H1 (cell line): ENCODE measurements at regions not wholly inside any gene's neighbourhood (a gene's known extent, or its start where the extent isn't known, plus 50 kb on each side); places are given as distances from the start of the nearest gene placed in this dataset.

Experiments
- CTCF ChIA-PET: fragments of 300-600 bp; sonication (Branson Sonifier 250); formaldehyde crosslinking; loops from one replicate; lab custom pipeline; 2021; ENCODE audit not compliant: partially characterized antibody; lab: Charles Lee
- POLR2A ChIA-PET: fragments of 300-600 bp; sonication (Branson Sonifier 250); formaldehyde crosslinking; loops from one replicate; lab custom pipeline; 2021; ENCODE audit warnings: inconsistent platforms; ENCODE audit not compliant: partially characterized antibody; lab: Charles Lee
- DNase-seq, 2 experiments: peaks; one replicate each; pipeline versions ENCODE4 v3.0.0 to v3.0.0-alpha.2; 2010 to 2022; ENCODE audit warnings: low spot score in 2 of 2, low read depth in 1 of 2, mixed read lengths in 1 of 2
- FAIRE-seq: peaks from 2 replicates; lab custom pipeline; 2011; peaks lifted over from hg19 to GRCh38; lab: Jason Lieb, UNC
- H2AFZ ChIP-seq: 2 replicates; pipeline ENCODE4 v1.8.1; 2012; ENCODE audit warnings: low read length, inconsistent platforms
- H2AK5ac ChIP-seq: 2 replicates; pipeline ENCODE4 v1.6.1; 2013; ENCODE audit warnings: low read depth, low read length
- H2BK120ac ChIP-seq: replicated peaks from 2 replicates; pipeline ENCODE3; 2013; ENCODE audit warnings: low read depth, low read length, inconsistent platforms
- H2BK12ac ChIP-seq: 2 replicates; pipeline ENCODE4 v1.6.1; 2013; ENCODE audit warnings: low read depth, low read length
- H2BK15ac ChIP-seq: 2 replicates; pipeline ENCODE4 v1.6.1; 2013; ENCODE audit warnings: low read length
- H2BK20ac ChIP-seq: 2 replicates; pipeline ENCODE4 v1.6.1; 2013; ENCODE audit warnings: low read length
- H2BK5ac ChIP-seq: 2 replicates; pipeline ENCODE4 v1.6.1; 2013; ENCODE audit warnings: low read depth, low read length
- H3K14ac ChIP-seq: 2 replicates; pipeline ENCODE4 v1.6.1; 2013; ENCODE audit warnings: inconsistent platforms; ENCODE audit not compliant: insufficient read length
- H3K18ac ChIP-seq: 2 replicates; pipeline ENCODE4 v1.6.1; 2013; ENCODE audit warnings: low read length; ENCODE audit errors: extremely low read depth
- H3K23ac ChIP-seq: 2 replicates; pipeline ENCODE4 v1.6.1; 2013; ENCODE audit warnings: inconsistent platforms; ENCODE audit not compliant: insufficient read length
- H3K23me2 ChIP-seq: 2 replicates; pipeline ENCODE4 v1.6.1; 2013; ENCODE audit warnings: low read depth, low read length
- H3K27ac ChIP-seq: 2 replicates; pipeline ENCODE4 v1.6.1; 2011; ENCODE audit warnings: low read depth, low read length, inconsistent platforms
- H3K27me3 ChIP-seq, 4 experiments: replicated peaks in 1 of 4; 1 replicate in 1 of 4; 2 replicates in 3 of 4; pipeline versions ENCODE4 v1.6.1 to v1.8.1; 2011 to 2013; ENCODE audit warnings: low read length in 3 of 4, mild to moderate bottlenecking in 3 of 4, inconsistent platforms in 2 of 4, mixed read lengths in 2 of 4, moderate library complexity in 1 of 4; ENCODE audit not compliant: control insufficient read depth in 3 of 4, insufficient read depth in 3 of 4; ENCODE audit errors: extremely low read depth in 1 of 4
- H3K36me3 ChIP-seq, 4 experiments: 2 replicates each; pipeline versions ENCODE4 v1.6.1 to v1.8.1; 2011 to 2013; ENCODE audit warnings: mild to moderate bottlenecking in 4 of 4, low read length in 3 of 4, moderate library complexity in 2 of 4, control low read depth in 1 of 4, inconsistent platforms in 1 of 4; ENCODE audit not compliant: insufficient read depth in 4 of 4, control insufficient read depth in 2 of 4
- H3K4ac ChIP-seq: replicated peaks from 2 replicates; pipeline ENCODE3; 2013; ENCODE audit warnings: low read length, low read depth, mixed read lengths, inconsistent platforms; ENCODE audit not compliant: insufficient read length
- H3K4me1 ChIP-seq, 4 experiments: replicated peaks in 1 of 4; 1 replicate in 1 of 4; 2 replicates in 3 of 4; pipeline versions ENCODE4 v1.6.1 to v1.8.1; 2011 to 2013; ENCODE audit warnings: low read length in 3 of 4, inconsistent platforms in 2 of 4, mixed read lengths in 1 of 4; ENCODE audit not compliant: insufficient read depth in 4 of 4, control insufficient read depth in 3 of 4
- H3K4me2 ChIP-seq, 2 experiments: 2 replicates each; pipeline versions ENCODE4 v1.6.1 to v1.8.1; 2011 to 2013; ENCODE audit warnings: low read depth in 2 of 2, low read length in 2 of 2, control low read depth in 1 of 2, inconsistent platforms in 1 of 2, mild to moderate bottlenecking in 1 of 2; ENCODE audit not compliant: insufficient read depth in 1 of 2
- H3K4me3 ChIP-seq, 4 experiments: fragments of 200-600, 300-600 bp in 1 of 4; sonication (generic), shearing (Covaris generic), sonication (Bioruptor Twin) in 1 of 4; 2 replicates each; pipeline versions ENCODE4 v1.5.1 to v1.8.1; 2011 to 2016; ENCODE audit warnings: low read length in 4 of 4, low read depth in 3 of 4, control low read depth in 2 of 4, inconsistent platforms in 2 of 4, mild to moderate bottlenecking in 2 of 4, mixed read lengths in 1 of 4, moderate library complexity in 1 of 4; ENCODE audit not compliant: insufficient read depth in 2 of 4; ENCODE audit errors: extremely low read depth in 1 of 4
- H3K56ac ChIP-seq: replicated peaks from 2 replicates; pipeline ENCODE3; 2013; ENCODE audit warnings: low read depth, mild to moderate bottlenecking, mixed read lengths, low read length, inconsistent platforms; ENCODE audit not compliant: insufficient read length
- H3K79me1 ChIP-seq: 2 replicates; pipeline ENCODE4 v1.6.1; 2013; ENCODE audit warnings: low read depth, low read length, control low read depth
- H3K79me2 ChIP-seq, 2 experiments: 2 replicates each; pipeline versions ENCODE4 v1.6.1 to v1.8.1; 2012 to 2013; ENCODE audit warnings: low read length in 2 of 2, mild to moderate bottlenecking in 2 of 2, inconsistent platforms in 1 of 2; ENCODE audit not compliant: insufficient read depth in 2 of 2, control insufficient read depth in 1 of 2
- H3K9ac ChIP-seq, 4 experiments: replicated peaks in 1 of 4; 1 replicate in 1 of 4; 2 replicates in 3 of 4; pipeline versions ENCODE4 v1.6.1 to v1.8.1; 2011 to 2013; ENCODE audit warnings: low read depth in 3 of 4, low read length in 3 of 4, control low read depth in 2 of 4, mild to moderate bottlenecking in 2 of 4, moderate library complexity in 2 of 4, inconsistent platforms in 1 of 4; ENCODE audit errors: extremely low read depth in 1 of 4
- H3K9me3 ChIP-seq, 2 experiments: 2 replicates each; pipeline versions ENCODE4 v1.6.1 to v1.8.1; 2012 to 2013; ENCODE audit warnings: mild to moderate bottlenecking in 2 of 2, moderate library complexity in 2 of 2, control low read depth in 1 of 2, inconsistent platforms in 1 of 2, low read depth in 1 of 2, low read length in 1 of 2, mixed read lengths in 1 of 2; ENCODE audit not compliant: insufficient read depth in 2 of 2
- H4K20me1 ChIP-seq, 2 experiments: replicated peaks in 1 of 2; 2 replicates each; pipeline versions ENCODE3 to v1.8.1; 2011 to 2013; ENCODE audit warnings: inconsistent platforms in 2 of 2, low read length in 2 of 2, mild to moderate bottlenecking in 1 of 2; ENCODE audit not compliant: insufficient read depth in 2 of 2, control insufficient read depth in 1 of 2
- H4K5ac ChIP-seq: 2 replicates; pipeline ENCODE4 v1.6.1; 2013; ENCODE audit warnings: low read length, low read depth, mixed read lengths, inconsistent platforms; ENCODE audit not compliant: insufficient read length
- H4K8ac ChIP-seq: 2 replicates; pipeline ENCODE4 v1.8.0; 2013; ENCODE audit warnings: mild to moderate bottlenecking, moderate library complexity, low read length, inconsistent platforms; ENCODE audit not compliant: insufficient read depth; ENCODE audit errors: extremely low read depth
- H4K91ac ChIP-seq: replicated peaks from 2 replicates; pipeline ENCODE3; 2013; ENCODE audit warnings: low read length, mixed read lengths, inconsistent platforms; ENCODE audit not compliant: insufficient read length
- BCL11A ChIP-seq, 2 experiments: IDR thresholded peaks; one replicate each; pipeline ENCODE4 v1.6.1; 2011; ENCODE audit warnings: low read depth in 2 of 2, low read length in 2 of 2, mild to moderate bottlenecking in 2 of 2
- CREB1 ChIP-seq: IDR thresholded peaks from 2 replicates; pipeline ENCODE4 v1.6.1; 2012; ENCODE audit warnings: inconsistent platforms
- CTBP2 ChIP-seq: IDR thresholded peaks from 2 replicates; pipeline ENCODE4 v1.7.0; 2011; ENCODE audit warnings: borderline replicate concordance, mild to moderate bottlenecking, moderate library complexity, mixed read lengths, low read length; ENCODE audit not compliant: insufficient read depth, insufficient read length
- GTF2F1 ChIP-seq: IDR thresholded peaks from 2 replicates; pipeline ENCODE4 v1.6.1; 2012; ENCODE audit warnings: low read depth, low read length, improper control_type of control experiment, borderline replicate concordance
- HDAC2 ChIP-seq, 2 experiments: fragments of 300-600 bp in 1 of 2; sonication (generic) in 1 of 2; IDR thresholded peaks; 2 replicates each; pipeline ENCODE4 v1.6.1; 2011 to 2012; ENCODE audit warnings: low read depth in 2 of 2, low read length in 2 of 2, mild to moderate bottlenecking in 2 of 2, moderate library complexity in 2 of 2, borderline replicate concordance in 1 of 2, inconsistent platforms in 1 of 2
- HDAC6 ChIP-seq: IDR thresholded peaks from one replicate; pipeline ENCODE4 v1.7.1; 2012; ENCODE audit warnings: low read depth, mild to moderate bottlenecking, inconsistent platforms, low read length, moderate library complexity
- NANOG ChIP-seq: IDR thresholded peaks from 2 replicates; pipeline ENCODE4 v1.6.1; 2011; ENCODE audit warnings: low read length, low read depth, mild to moderate bottlenecking, inconsistent platforms; ENCODE audit not compliant: insufficient read depth, poor library complexity, severe bottlenecking
- PHF8 ChIP-seq: fragments of 200-600 bp; sonication (generic); conservative IDR thresholded peaks from 2 replicates; pipeline ENCODE4 v1.7.1; 2012; ENCODE audit warnings: low read depth, mild to moderate bottlenecking, inconsistent platforms, low read length, moderate library complexity
- POU5F1 ChIP-seq: IDR thresholded peaks from 2 replicates; pipeline ENCODE4 v1.6.1; 2011; ENCODE audit warnings: low read depth, mild to moderate bottlenecking, low read length, moderate library complexity
- RFX5 ChIP-seq: IDR thresholded peaks from 2 replicates; pipeline ENCODE4 v1.6.1; 2011; ENCODE audit warnings: low read depth, low read length, improper control_type of control experiment, borderline replicate concordance
- SIN3A ChIP-seq, 2 experiments: IDR thresholded peaks in 1 of 2; conservative IDR thresholded peaks in 1 of 2; 2 replicates each; pipeline ENCODE4 v1.6.1; 2011 to 2012; ENCODE audit warnings: low read length in 2 of 2, improper control_type of control experiment in 1 of 2, low read depth in 1 of 2, mild to moderate bottlenecking in 1 of 2
- SP4 ChIP-seq: IDR thresholded peaks from 2 replicates; pipeline ENCODE4 v1.6.1; 2012; ENCODE audit warnings: low read length, inconsistent platforms
- SRF ChIP-seq: IDR thresholded peaks from 2 replicates; pipeline ENCODE4 v1.6.1; 2011; ENCODE audit warnings: mild to moderate bottlenecking, low read depth, low read length, moderate library complexity
- TAF7 ChIP-seq: optimal IDR thresholded peaks from 2 replicates; pipeline ENCODE3; 2011; ENCODE audit warnings: low read depth, mild to moderate bottlenecking, inconsistent platforms, low read length, moderate library complexity, borderline replicate concordance
- ZNF274 ChIP-seq: IDR thresholded peaks from 2 replicates; pipeline ENCODE4 v1.7.0; 2012; ENCODE audit warnings: low read length, borderline replicate concordance; ENCODE audit errors: extremely low read depth
- WGBS, 2 experiments: shearing (Covaris generic) in 1 of 2; methylation state at CpG; one replicate each; pipeline versions ENCODE4 v1.1.6 to v1.1.7; 2013 to 2015; ENCODE audit warnings: low lambda C conversion rate in 2 of 2, mixed read lengths in 2 of 2, inconsistent platforms in 1 of 2, low coverage in 1 of 2, missing lambda C conversion rate in 1 of 2; ENCODE audit not compliant: insufficient replicate concordance in 2 of 2, insufficient coverage in 1 of 2, insufficient read length in 1 of 2; ENCODE audit errors: extremely low coverage in 1 of 2, missing lambda C conversion rate in 1 of 2; 5-methylcytosine and 5-hydroxymethylcytosine counted together

DNA sequence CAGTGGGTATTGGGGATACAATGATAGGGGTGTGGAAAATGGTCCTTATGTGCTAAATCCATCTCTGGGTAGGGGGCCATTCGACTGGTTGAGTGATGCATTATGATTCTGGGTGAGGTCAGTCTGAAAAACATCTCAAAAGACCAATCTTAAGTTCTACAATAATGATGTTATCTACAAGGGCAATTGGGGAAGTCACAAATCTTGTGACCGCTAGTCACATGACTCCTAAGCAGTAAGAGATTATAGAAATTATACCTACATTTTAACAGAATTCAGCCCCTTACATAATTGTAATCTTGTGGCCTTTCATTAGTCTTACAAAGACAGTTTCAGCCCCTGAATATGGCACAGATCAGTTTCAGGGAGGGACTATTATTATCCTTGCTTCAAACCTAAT is 224.7 kb downstream of the PIK3R1 start:
- Histone ChIP-seq H3K4me3 (no peak overlapping the region), H4K5ac (no peak overlapping the region), H2BK120ac (no peak overlapping the region), H2BK5ac (no peak overlapping the region), H2AFZ (no peak overlapping the region), H3K27me3 (no peaks in the 10 kb centered on the region), H3K36me3 (no peaks in the 10 kb centered on the region), H4K8ac (no peak overlapping the region), H4K91ac (no peak overlapping the region), H2BK20ac (no peak overlapping the region), H3K4me1 (no peaks in the 10 kb centered on the region), H2AK5ac (no peak overlapping the region), H3K18ac (no peak overlapping the region), H3K9ac (no peak overlapping the region), H3K23ac (no peak overlapping the region), H3K27ac (no peak overlapping the region), H2BK15ac (no peak overlapping the region), H3K23me2 (no peaks in the 10 kb centered on the region; the same call in 1 of the 2 replicates), H3K4ac (no peak overlapping the region), H4K20me1 (no peaks in the 10 kb centered on the region), H3K9me3 (no peaks in the 10 kb centered on the region), H2BK12ac (no peak overlapping the region), H3K79me2 (no peaks in the 10 kb centered on the region), H3K14ac (no peak overlapping the region), H3K4me2 (no peak overlapping the region), H3K79me1 (no peaks in the 10 kb centered on the region), H3K56ac (no peak overlapping the region)
- FAIRE-seq (no peak), DNase-seq (no peak)
- CTCF ChIA-PET: interaction anchor here (1.3 kb wide), 1 partner anchor 20 kb away, joined by 4 read pairs; no protein-coding TSS in a partner anchor
- WGBS, 2 experiments: 88% methylated on average over 2 of the region's 2 CpGs; no CpG with 5 or more reads in 1 of the 2 experiments
- POLR2A ChIA-PET: no interaction called here
- TF ChIP-seq CREB1 (no peak), SIN3A (conservative IDR thresholded peaks at IDR 0.05 in 1 of 2, IDR thresholded peaks at IDR 0.05 in 1 of 2; ENCODE audit: low read depth in 1 of 2, low read length in 2 of 2) (no peak), POU5F1 (no peak), RFX5 (no peak), SP4 (no peak), TAF7 (no peak), SRF (no peak), HDAC6 (no peak), GTF2F1 (no peak), NANOG (no peak), CTBP2 (no peak), HDAC2 (IDR thresholded peaks at IDR 0.05; ENCODE audit: borderline replicate concordance in 1 of 2, low read depth in 2 of 2, low read length in 2 of 2) (no peak), ZNF274 (no peak), PHF8 (no peak), BCL11A (IDR thresholded peaks at IDR 0.05; ENCODE audit: low read depth in 2 of 2, low read length in 2 of 2) (no peak)
